HEK293 (cell line): ENCODE measurements at regions not wholly inside any gene's neighbourhood (a gene's known extent, or its start where the extent isn't known, plus 50 kb on each side); places are given as distances from the start of the nearest gene placed in this dataset.

ENCODE experiments used
- CTCF ChIP-seq: fragments of 450-650 bp; formaldehyde crosslinking; IDR thresholded peaks from 2 replicates; pipeline ENCODE4 v1.5.1; 2016; ENCODE audit warnings: missing biosample characterization, missing genetic modification characterization
- GLI2 ChIP-seq: fragments of 450-650 bp; formaldehyde crosslinking; IDR thresholded peaks from 2 replicates; pipeline ENCODE4; 2017; ENCODE audit warnings: missing biosample characterization, missing genetic modification characterization, low read depth, borderline replicate concordance
- PRDM10 ChIP-seq: fragments of 450-650 bp; formaldehyde crosslinking; IDR thresholded peaks from 2 replicates; pipeline ENCODE4 v1.5.1; 2016; ENCODE audit warnings: missing biosample characterization, missing genetic modification characterization
- PRDM6 ChIP-seq: fragments of 450-650 bp; formaldehyde crosslinking; IDR thresholded peaks from 2 replicates; pipeline ENCODE4 v1.5.1; 2017; ENCODE audit warnings: missing biosample characterization, missing genetic modification characterization
- REST ChIP-seq: fragments of 450-650 bp; formaldehyde crosslinking; IDR thresholded peaks from 2 replicates; pipeline ENCODE4 v1.5.1; 2016; ENCODE audit warnings: missing biosample characterization, missing genetic modification characterization
- TSHZ1 ChIP-seq: fragments of 450-650 bp; formaldehyde crosslinking; IDR thresholded peaks from 2 replicates; pipeline ENCODE4 v1.5.1; 2016; ENCODE audit warnings: missing biosample characterization, missing genetic modification characterization, borderline replicate concordance
- YY1 ChIP-seq: fragments of 450-650 bp; formaldehyde crosslinking; IDR thresholded peaks from 2 replicates; pipeline ENCODE4 v1.5.1; 2018; ENCODE audit warnings: missing biosample characterization, missing genetic modification characterization
- ZBTB26 ChIP-seq: fragments of 450-650 bp; formaldehyde crosslinking; optimal IDR thresholded peaks from 2 replicates; pipeline ENCODE3; 2016; ENCODE audit warnings: missing biosample characterization, mild to moderate bottlenecking, missing genetic modification characterization
- ZFP37 ChIP-seq: fragments of 450-650 bp; formaldehyde crosslinking; IDR thresholded peaks from 2 replicates; pipeline ENCODE4 v1.5.1; 2016; ENCODE audit warnings: missing biosample characterization, missing genetic modification characterization
- ZNF138 ChIP-seq: fragments of 450-650 bp; formaldehyde crosslinking; IDR thresholded peaks from 2 replicates; pipeline ENCODE4 v1.5.1; 2016; ENCODE audit warnings: missing biosample characterization, missing genetic modification characterization, borderline replicate concordance
- ZNF274 ChIP-seq, 2 experiments: fragments of 200-500 bp in 1 of 2; fragments of 450-650 bp in 1 of 2; sonication (Bioruptor generic) in 1 of 2; formaldehyde crosslinking in 1 of 2; IDR thresholded peaks; 2 replicates each; pipeline versions ENCODE4 v1.5.1 to v1.6.1; 2014 to 2016; ENCODE audit warnings: borderline replicate concordance in 1 of 2, inconsistent platforms in 1 of 2, low read length in 1 of 2, missing biosample characterization in 1 of 2, missing genetic modification characterization in 1 of 2
- ZNF639 ChIP-seq: fragments of 450-650 bp; formaldehyde crosslinking; IDR thresholded peaks from 2 replicates; pipeline ENCODE4 v1.5.1; 2016; ENCODE audit warnings: missing biosample characterization, missing genetic modification characterization
- ZNF768 ChIP-seq: fragments of 450-650 bp; formaldehyde crosslinking; IDR thresholded peaks from 2 replicates; pipeline ENCODE4 v1.5.1; 2018; ENCODE audit warnings: missing biosample characterization, mild to moderate bottlenecking, missing genetic modification characterization

- no peak for TF ChIP-seq ZFP37 (tag by site-specific recombination)
- TF ChIP-seq ZNF274 (IDR thresholded peaks at IDR 0.05; ENCODE audit: low read length), result no peak
- no peak for TF ChIP-seq ZNF274 (tag by site-specific recombination; IDR thresholded peaks at IDR 0.05; ENCODE audit: borderline replicate concordance)
- TF ChIP-seq YY1 (tag by site-specific recombination), result no peak
- no peak for TF ChIP-seq REST
- TF ChIP-seq ZBTB26, result no peak
- no peak for TF ChIP-seq CTCF (tag by site-specific recombination)
- no peak for TF ChIP-seq PRDM10
- no peak for TF ChIP-seq ZNF768
- no peak for TF ChIP-seq TSHZ1
- no peak for TF ChIP-seq ZNF639
- no peak for TF ChIP-seq GLI2
- no peak for TF ChIP-seq PRDM6 (tag by site-specific recombination)
- TF ChIP-seq ZNF138 (tag by site-specific recombination), result no peak
These were observed 106.0 kb upstream of the COPS8 start for GRCh38 chr2:236979664-236980063.
